T-helper 1 cell treated with Interleukin-12 subunit alpha and Interleukin-12 subunit beta and Interleukin-4 antibody, amounts not matched to agents 30 μg/mL and 1 μg/mL, for 36 hours (primary cell): ENCODE measurements at regions not wholly inside any gene's neighbourhood (a gene's known extent, or its start where the extent isn't known, plus 50 kb on each side); places are given as distances from the start of the nearest gene placed in this dataset.

Experiments used
- H3K27ac Mint-ChIP-seq: one replicate; pipeline ENCODE4 v1.8.0; 2021; ENCODE audit warnings: mild to moderate bottlenecking, mixed read lengths
- H3K27me3 Mint-ChIP-seq: one replicate; pipeline ENCODE4 v1.8.0; 2021; ENCODE audit warnings: low read depth, mixed read lengths
- H3K36me3 Mint-ChIP-seq: one replicate; pipeline ENCODE4 v1.8.0; 2021; ENCODE audit warnings: low read depth, mixed read lengths
- H3K4me1 Mint-ChIP-seq: one replicate; pipeline ENCODE4 v1.8.0; 2021; ENCODE audit warnings: low read depth, mixed read lengths
- H3K4me3 Mint-ChIP-seq: one replicate; pipeline ENCODE4 v1.8.0; 2021; ENCODE audit warnings: mild to moderate bottlenecking, moderate library complexity, mixed read lengths
- H3K9me3 Mint-ChIP-seq: one replicate; pipeline ENCODE4 v1.8.0; 2021; ENCODE audit warnings: mixed read lengths

- H3K27me3 Mint-ChIP-seq = no peaks in the 10 kb centered on the region
- H3K4me3 Mint-ChIP-seq = no peak overlapping the region
- H3K27ac Mint-ChIP-seq = no peak overlapping the region
- no peaks in the 10 kb centered on the region for H3K4me1 Mint-ChIP-seq
- H3K9me3 Mint-ChIP-seq = no peaks in the 10 kb centered on the region
- H3K36me3 Mint-ChIP-seq = no peaks in the 10 kb centered on the region
Observed at GRCh38 chr2:226247289-226248275, 552.0 kb downstream of the IRS1 start.

- no peaks in the 10 kb centered on the region for H3K4me1 Mint-ChIP-seq
- no peak overlapping the region for H3K27ac Mint-ChIP-seq
- H3K27me3 Mint-ChIP-seq = no peaks in the 10 kb centered on the region
- H3K4me3 Mint-ChIP-seq = no peak overlapping the region
- no peaks in the 10 kb centered on the region for H3K36me3 Mint-ChIP-seq
- no peaks in the 10 kb centered on the region for H3K9me3 Mint-ChIP-seq
Observed at GRCh38 chr2:226234187-226234586, 565.4 kb downstream of the IRS1 start.

GRCh38 chr2:226233388-226233787 is 566.2 kb downstream of the IRS1 start:
- Mint-ChIP-seq H3K4me3 (no peak overlapping the region), H3K27me3 (no peaks in the 10 kb centered on the region), H3K27ac (no peak overlapping the region), H3K4me1 (no peaks in the 10 kb centered on the region), H3K9me3 (no peaks in the 10 kb centered on the region), H3K36me3 (no peaks in the 10 kb centered on the region)

- Mint-ChIP-seq H3K4me1 (no peaks in the 10 kb centered on the region), H3K27ac (no peak overlapping the region), H3K27me3 (peaks cover 2% of the 10 kb centered on the region), H3K36me3 (no peaks in the 10 kb centered on the region), H3K4me3 (no peak overlapping the region), H3K9me3 (no peaks in the 10 kb centered on the region)
Observed at GRCh38 chr2:226228080-226228479, 571.5 kb downstream of the IRS1 start.

- H3K9me3 Mint-ChIP-seq = no peaks in the 10 kb centered on the region
- H3K27ac Mint-ChIP-seq = no peak overlapping the region
- peaks cover 4% of the 10 kb centered on the region for H3K27me3 Mint-ChIP-seq
- no peaks in the 10 kb centered on the region for H3K36me3 Mint-ChIP-seq
- no peaks in the 10 kb centered on the region for H3K4me1 Mint-ChIP-seq
- no peak overlapping the region for H3K4me3 Mint-ChIP-seq
Observed at GRCh38 chr2:226227341-226227740, 572.3 kb downstream of the IRS1 start.

GRCh38 chr2:226223704-226224103 is 575.9 kb downstream of the IRS1 start:
- Mint-ChIP-seq H3K27me3 (peaks cover 8% of the 10 kb centered on the region), H3K27ac (no peak overlapping the region), H3K36me3 (no peaks in the 10 kb centered on the region), H3K4me1 (no peaks in the 10 kb centered on the region), H3K9me3 (no peaks in the 10 kb centered on the region), H3K4me3 (no peak overlapping the region)

- H3K36me3 Mint-ChIP-seq = no peaks in the 10 kb centered on the region
Observed at GRCh38 chr2:226220511-226220910, 579.1 kb downstream of the IRS1 start.

GRCh38 chr2:226217191-226217590 is 582.4 kb downstream of the IRS1 start:
- H3K27me3 Mint-ChIP-seq = peaks cover 8% of the 10 kb centered on the region
- H3K36me3 Mint-ChIP-seq = no peaks in the 10 kb centered on the region
- H3K4me3 Mint-ChIP-seq = no peak overlapping the region
- peaks cover 4% of the 10 kb centered on the region for H3K4me1 Mint-ChIP-seq
- H3K9me3 Mint-ChIP-seq = no peaks in the 10 kb centered on the region
- no peak overlapping the region for H3K27ac Mint-ChIP-seq

More at GRCh38 chr2:226220511-226220910, 579.1 kb downstream of the IRS1 start:
- H3K27me3 Mint-ChIP-seq = peaks cover 8% of the 10 kb centered on the region
- H3K4me1 Mint-ChIP-seq = peaks cover 4% of the 10 kb centered on the region
- no peak overlapping the region for H3K27ac Mint-ChIP-seq
- no peaks in the 10 kb centered on the region for H3K9me3 Mint-ChIP-seq
- no peak overlapping the region for H3K4me3 Mint-ChIP-seq

- Mint-ChIP-seq H3K36me3 (no peaks in the 10 kb centered on the region), H3K9me3 (no peaks in the 10 kb centered on the region), H3K4me1 (peaks cover 4% of the 10 kb centered on the region), H3K4me3 (no peak overlapping the region), H3K27ac (no peak overlapping the region), H3K27me3 (peaks cover 8% of the 10 kb centered on the region)
Observed at GRCh38 chr2:226216575-226216974, 583.0 kb downstream of the IRS1 start.

- no peak overlapping the region for H3K27ac Mint-ChIP-seq
- H3K9me3 Mint-ChIP-seq = no peaks in the 10 kb centered on the region
- peaks cover 8% of the 10 kb centered on the region for H3K27me3 Mint-ChIP-seq
- no peaks in the 10 kb centered on the region for H3K36me3 Mint-ChIP-seq
- H3K4me1 Mint-ChIP-seq = peaks cover 4% of the 10 kb centered on the region
- H3K4me3 Mint-ChIP-seq = no peak overlapping the region
Observed at GRCh38 chr2:226215902-226216503, 583.6 kb downstream of the IRS1 start.

GRCh38 chr2:226213717-226214116 is 585.9 kb downstream of the IRS1 start:
- Mint-ChIP-seq H3K36me3 (no peaks in the 10 kb centered on the region), H3K9me3 (no peaks in the 10 kb centered on the region), H3K27ac (no peak overlapping the region), H3K4me3 (no peak overlapping the region), H3K4me1 (peaks cover 4% of the 10 kb centered on the region), H3K27me3 (peaks cover 4% of the 10 kb centered on the region)

GRCh38 chr2:226211439-226211838 is 588.2 kb downstream of the IRS1 start:
- no peaks in the 10 kb centered on the region for H3K9me3 Mint-ChIP-seq
- no peaks in the 10 kb centered on the region for H3K36me3 Mint-ChIP-seq
- H3K4me1 Mint-ChIP-seq = peaks cover 4% of the 10 kb centered on the region
- peaks cover 4% of the 10 kb centered on the region for H3K27me3 Mint-ChIP-seq
- no peak overlapping the region for H3K27ac Mint-ChIP-seq
- H3K4me3 Mint-ChIP-seq = no peak overlapping the region

- no peaks in the 10 kb centered on the region for H3K36me3 Mint-ChIP-seq
- H3K9me3 Mint-ChIP-seq = no peaks in the 10 kb centered on the region
- peaks cover 4% of the 10 kb centered on the region for H3K27me3 Mint-ChIP-seq
- no peaks in the 10 kb centered on the region for H3K4me1 Mint-ChIP-seq
- H3K27ac Mint-ChIP-seq = no peak overlapping the region
- no peak overlapping the region for H3K4me3 Mint-ChIP-seq
Observed at GRCh38 chr2:226208726-226209125, 590.9 kb downstream of the IRS1 start.

GRCh38 chr2:226207671-226208070 is 591.9 kb downstream of the IRS1 start:
- Mint-ChIP-seq H3K36me3 (no peaks in the 10 kb centered on the region), H3K4me3 (no peak overlapping the region), H3K27me3 (peaks cover 4% of the 10 kb centered on the region), H3K9me3 (no peaks in the 10 kb centered on the region), H3K4me1 (no peaks in the 10 kb centered on the region), H3K27ac (no peak overlapping the region)

- Mint-ChIP-seq H3K27ac (no peak overlapping the region), H3K4me1 (no peaks in the 10 kb centered on the region), H3K27me3 (no peaks in the 10 kb centered on the region), H3K9me3 (no peaks in the 10 kb centered on the region), H3K36me3 (no peaks in the 10 kb centered on the region), H3K4me3 (no peak overlapping the region)
Observed at GRCh38 chr2:226199555-226199954, 600.1 kb downstream of the IRS1 start.
